Endothelial cell of umbilical vein (primary cell): ENCODE measurements at regions not wholly inside any gene's neighbourhood (a gene's known extent, or its start where the extent isn't known, plus 50 kb on each side); places are given as distances from the start of the nearest gene placed in this dataset.

ENCODE experiments used
- BruUV-seq: library from RNA; stranded (reverse); fragments of 400-500 nt; replicated peaks from 2 replicates; lab custom pipeline; 2021; lab: Mats Ljungman, UMichigan
- CTCF ChIA-PET: fragments of 300-600, 350-600 bp; sonication (Branson Sonifier 250); formaldehyde crosslinking; loops from one replicate; lab custom pipeline; 2021; ENCODE audit warnings: antibody characterized with exemption, inconsistent platforms; lab: Charles Lee
- POLR2A ChIA-PET: fragments of 300-600, 350-600 bp; sonication (Branson Sonifier 250); formaldehyde crosslinking; loops from one replicate; lab custom pipeline; 2021; ENCODE audit warnings: antibody characterized with exemption, inconsistent platforms; lab: Charles Lee
- DNase-seq: peaks from one replicate; pipeline ENCODE4 v3.0.0-alpha.2; 2011; ENCODE audit warnings: low read depth, low spot score
- FAIRE-seq: peaks from 2 replicates; lab custom pipeline; 2011; peaks lifted over from hg19 to GRCh38; lab: Jason Lieb, UNC
- H2AFZ ChIP-seq: 2 replicates; pipeline ENCODE4 v1.6.0; 2012; ENCODE audit warnings: low read depth, low read length, control low read depth, inconsistent platforms
- H3K27ac ChIP-seq: 2 replicates; pipeline ENCODE4 v1.5.1; 2011; ENCODE audit warnings: low read depth, mild to moderate bottlenecking, control low read depth, low read length, moderate library complexity; ENCODE audit not compliant: insufficient read depth
- H3K27me3 ChIP-seq, 2 experiments: 2 replicates each; pipeline versions ENCODE4 v1.6.0 to v1.6.1; 2011; ENCODE audit warnings: low read length in 2 of 2, mixed read lengths in 1 of 2; ENCODE audit not compliant: control insufficient read depth in 2 of 2, insufficient read depth in 2 of 2
- H3K36me3 ChIP-seq, 2 experiments: 2 replicates in 1 of 2; 3 replicates in 1 of 2; pipeline ENCODE4 v1.5.1; 2011; ENCODE audit warnings: low read length in 2 of 2, mild to moderate bottlenecking in 1 of 2, moderate library complexity in 1 of 2; ENCODE audit not compliant: control insufficient read depth in 2 of 2, insufficient read depth in 2 of 2; ENCODE audit errors: extremely low read depth in 1 of 2
- H3K4me1 ChIP-seq: 3 replicates; pipeline ENCODE4 v1.5.1; 2011; ENCODE audit warnings: mild to moderate bottlenecking, low read length; ENCODE audit not compliant: control insufficient read depth, insufficient read depth; ENCODE audit errors: extremely low read depth
- H3K4me2 ChIP-seq: 2 replicates; pipeline ENCODE4 v1.6.1; 2011; ENCODE audit warnings: low read length, control low read depth, mixed read lengths; ENCODE audit not compliant: insufficient read depth
- H3K4me3 ChIP-seq, 3 experiments: fragments of 200-600 bp in 1 of 3; sonication (generic), shearing (Covaris generic) in 1 of 3; replicated peaks in 1 of 3; 2 replicates each; pipeline ENCODE4 v1.5.1; 2011 to 2016; ENCODE audit warnings: control low read depth in 3 of 3, low read length in 3 of 3, mild to moderate bottlenecking in 2 of 3, inconsistent platforms in 1 of 3, low read depth in 1 of 3, moderate library complexity in 1 of 3; ENCODE audit not compliant: insufficient read depth in 1 of 3
- H3K79me2 ChIP-seq: 2 replicates; pipeline ENCODE4 v1.6.0; 2012; ENCODE audit warnings: low read length, inconsistent platforms; ENCODE audit not compliant: control insufficient read depth, insufficient read depth
- H3K9ac ChIP-seq: replicated peaks from 2 replicates; pipeline ENCODE3; 2011; ENCODE audit warnings: low read length, control low read depth; ENCODE audit not compliant: insufficient read depth; ENCODE audit errors: extremely low read depth
- H3K9me1 ChIP-seq: replicated peaks from 3 replicates; pipeline ENCODE4 v1.6.0; 2011; ENCODE audit warnings: mild to moderate bottlenecking, low read length; ENCODE audit not compliant: control insufficient read depth, insufficient read depth; ENCODE audit errors: extremely low read depth
- H3K9me3 ChIP-seq: replicated peaks from 2 replicates; pipeline ENCODE4 v1.5.1; 2012; ENCODE audit warnings: low read length, inconsistent platforms; ENCODE audit not compliant: control insufficient read depth, insufficient read depth
- H4K20me1 ChIP-seq: replicated peaks from 2 replicates; pipeline ENCODE3; 2011; ENCODE audit warnings: mild to moderate bottlenecking, low read length; ENCODE audit not compliant: control insufficient read depth, insufficient read depth; ENCODE audit errors: extremely low read depth
- EZH2 ChIP-seq: IDR thresholded peaks from 2 replicates; pipeline ENCODE4 v1.6.1; 2012; ENCODE audit warnings: borderline replicate concordance, low read depth, mild to moderate bottlenecking, moderate library complexity, low read length, inconsistent platforms; ENCODE audit not compliant: severe bottlenecking
- FOS ChIP-seq: IDR thresholded peaks from 2 replicates; pipeline ENCODE4 v1.6.1; 2011; ENCODE audit warnings: mild to moderate bottlenecking, low read length, moderate library complexity, borderline replicate concordance; ENCODE audit not compliant: insufficient read depth
- GATA2 ChIP-seq: IDR thresholded peaks from 2 replicates; pipeline ENCODE4 v1.7.0; 2011; ENCODE audit warnings: low read depth, mild to moderate bottlenecking, moderate library complexity, mixed read lengths, low read length; ENCODE audit not compliant: insufficient read length, insufficient read depth
- JUN ChIP-seq: IDR thresholded peaks from 2 replicates; pipeline ENCODE4 v1.6.1; 2011; ENCODE audit warnings: borderline replicate concordance, low read depth; ENCODE audit not compliant: insufficient read length, insufficient read depth
- MYC ChIP-seq: IDR thresholded peaks from one replicate; pipeline ENCODE4 v1.6.1; 2011; ENCODE audit warnings: mild to moderate bottlenecking, low read depth, low read length
- POLR2A ChIP-seq: IDR thresholded peaks from 2 replicates; pipeline ENCODE4 v1.6.1; 2012; ENCODE audit warnings: low read depth, mild to moderate bottlenecking, control low read depth, low read length
- dilution Hi-C: fragments of 300-500 bp; cut with MboI; formaldehyde crosslinking; loops from one replicate; pipeline ENCODE4 v1.15.0; 2019; ENCODE audit warnings: low sequenced_read_pairs; ENCODE audit not compliant: extremely low pct_ligation_motif_present
- intact Hi-C: fragments of 100-400 bp; cut with micrococcal nuclease; formaldehyde crosslinking; loops from one replicate; pipeline ENCODE4 v1.10.0; 2022
- TF ChIP-seq, protein P1 (sequence below): IDR thresholded peaks from 2 replicates; pipeline ENCODE4 v1.6.1; 2011; ENCODE audit not compliant: insufficient read depth, insufficient read length
- TF ChIP-seq, protein P2 (sequence below), 2 donors: IDR thresholded peaks; 1 replicate in 1 of 2; 2 replicates in 1 of 2; pipeline ENCODE4 v1.5.1; 2011; ENCODE audit warnings: low read length in 2 of 2, mild to moderate bottlenecking in 2 of 2, moderate library complexity in 2 of 2, control low read depth in 1 of 2, inconsistent platforms in 1 of 2, low read depth in 1 of 2; ENCODE audit not compliant: insufficient read depth in 1 of 2; ENCODE audit errors: extremely low read depth in 1 of 2

DNA sequence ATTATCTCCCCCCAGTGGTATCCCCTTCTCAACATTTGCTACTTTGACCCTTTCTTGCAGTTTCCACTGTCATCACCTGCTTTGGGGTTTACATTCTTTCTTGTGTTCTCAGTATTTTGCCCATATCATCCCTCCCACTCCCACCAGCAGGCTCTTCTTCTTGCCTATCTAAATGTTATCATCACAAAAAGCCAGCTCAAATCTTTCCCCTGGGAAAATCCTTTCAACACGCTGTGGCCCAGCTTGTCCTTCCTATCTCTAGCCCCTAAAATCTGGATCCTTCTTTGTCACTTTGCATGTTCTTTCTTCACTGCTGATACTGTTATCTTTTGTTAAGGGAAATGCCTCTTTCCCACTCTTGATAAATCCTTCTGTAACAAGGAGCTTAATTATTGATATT, 138.2 kb downstream of the RAD51AP2 start:
- H3K9ac ChIP-seq: no peak overlapping the region

More for the DNA sequence above, 138.2 kb downstream of the RAD51AP2 start:
- Histone ChIP-seq H3K79me2 (no peaks in the 10 kb centered on the region), H3K4me2 (no peak overlapping the region), H2AFZ (no peak overlapping the region), H3K4me3 (no peak overlapping the region), H3K4me1 (no peaks in the 10 kb centered on the region), H3K36me3 (no peaks in the 10 kb centered on the region), H4K20me1 (no peaks in the 10 kb centered on the region), H3K9me1 (no peaks in the 10 kb centered on the region), H3K9me3 (no peaks in the 10 kb centered on the region), H3K27me3 (no peaks in the 10 kb centered on the region), H3K27ac (no peak overlapping the region)
- intact Hi-C loops: no loop called here
- no peak for FAIRE-seq
- POLR2A ChIA-PET: no interaction called here
- CTCF ChIA-PET: no interaction called here
- BruUV-seq: no TSS peak
- dilution Hi-C loops: no loop called here
- TF ChIP-seq EZH2 (no peak), MYC (no peak), JUN (no peak), FOS (no peak), POLR2A (no peak), GATA2 (no peak)
- TF ChIP-seq, protein P1, sequence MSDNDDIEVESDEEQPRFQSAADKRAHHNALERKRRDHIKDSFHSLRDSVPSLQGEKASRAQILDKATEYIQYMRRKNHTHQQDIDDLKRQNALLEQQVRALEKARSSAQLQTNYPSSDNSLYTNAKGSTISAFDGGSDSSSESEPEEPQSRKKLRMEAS: no peak
- TF ChIP-seq, protein P2, sequence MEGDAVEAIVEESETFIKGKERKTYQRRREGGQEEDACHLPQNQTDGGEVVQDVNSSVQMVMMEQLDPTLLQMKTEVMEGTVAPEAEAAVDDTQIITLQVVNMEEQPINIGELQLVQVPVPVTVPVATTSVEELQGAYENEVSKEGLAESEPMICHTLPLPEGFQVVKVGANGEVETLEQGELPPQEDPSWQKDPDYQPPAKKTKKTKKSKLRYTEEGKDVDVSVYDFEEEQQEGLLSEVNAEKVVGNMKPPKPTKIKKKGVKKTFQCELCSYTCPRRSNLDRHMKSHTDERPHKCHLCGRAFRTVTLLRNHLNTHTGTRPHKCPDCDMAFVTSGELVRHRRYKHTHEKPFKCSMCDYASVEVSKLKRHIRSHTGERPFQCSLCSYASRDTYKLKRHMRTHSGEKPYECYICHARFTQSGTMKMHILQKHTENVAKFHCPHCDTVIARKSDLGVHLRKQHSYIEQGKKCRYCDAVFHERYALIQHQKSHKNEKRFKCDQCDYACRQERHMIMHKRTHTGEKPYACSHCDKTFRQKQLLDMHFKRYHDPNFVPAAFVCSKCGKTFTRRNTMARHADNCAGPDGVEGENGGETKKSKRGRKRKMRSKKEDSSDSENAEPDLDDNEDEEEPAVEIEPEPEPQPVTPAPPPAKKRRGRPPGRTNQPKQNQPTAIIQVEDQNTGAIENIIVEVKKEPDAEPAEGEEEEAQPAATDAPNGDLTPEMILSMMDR (IDR thresholded peaks at IDR 0.05; ENCODE audit: extremely low read depth in 1 of 2, insufficient read depth in 1 of 2, low read depth in 1 of 2, low read length in 2 of 2): no peak
- no peak for DNase-seq
